GM21529 (cell line): ENCODE measurements at regions not wholly inside any gene's neighbourhood (a gene's known extent, or its start where the extent isn't known, plus 50 kb on each side); places are given as distances from the start of the nearest gene placed in this dataset.
"Not testable (repeated sequence)": the region's sequence is repeated elsewhere in the genome, so short reads cannot be mapped to it uniquely, and the experiment has no call there.

ENCODE experiments used
- ATAC-seq: cut with Tn5 transposase; IDR thresholded peaks from one replicate; pipeline ENCODE4 v1.9.1; 2021; ENCODE audit not compliant: unreplicated experiment

DNA sequence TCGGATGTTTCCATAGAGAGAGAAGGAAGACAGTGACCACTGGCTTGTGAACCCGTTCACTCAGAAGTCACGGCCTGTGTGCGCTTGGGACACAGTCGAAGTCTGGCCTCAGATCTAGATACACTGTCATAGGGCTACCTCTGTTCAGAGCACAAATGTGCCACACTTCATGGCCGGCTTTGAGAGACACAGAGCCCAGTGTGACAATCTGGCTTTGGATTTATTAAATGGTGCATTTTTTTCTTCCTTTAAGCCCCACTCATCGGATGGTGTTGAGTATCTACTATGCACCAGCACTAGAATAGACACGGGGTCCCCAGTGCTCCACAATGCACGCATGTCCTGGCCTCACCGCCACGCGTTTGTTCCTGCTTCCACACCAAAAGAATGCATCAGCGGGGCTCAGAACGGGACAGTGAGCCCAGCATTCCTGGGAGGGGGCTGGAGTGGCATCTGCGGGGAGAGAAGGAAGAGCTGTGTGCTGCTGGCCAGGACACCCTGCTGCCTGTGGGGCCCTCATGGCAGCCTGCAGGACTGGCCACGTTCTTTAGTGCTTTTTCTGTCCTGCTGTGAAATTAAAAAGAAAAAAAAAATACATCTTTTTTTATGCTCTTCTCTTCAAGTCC, 738.9 kb upstream of the SALL3 start:
- no peak for ATAC-seq

DNA sequence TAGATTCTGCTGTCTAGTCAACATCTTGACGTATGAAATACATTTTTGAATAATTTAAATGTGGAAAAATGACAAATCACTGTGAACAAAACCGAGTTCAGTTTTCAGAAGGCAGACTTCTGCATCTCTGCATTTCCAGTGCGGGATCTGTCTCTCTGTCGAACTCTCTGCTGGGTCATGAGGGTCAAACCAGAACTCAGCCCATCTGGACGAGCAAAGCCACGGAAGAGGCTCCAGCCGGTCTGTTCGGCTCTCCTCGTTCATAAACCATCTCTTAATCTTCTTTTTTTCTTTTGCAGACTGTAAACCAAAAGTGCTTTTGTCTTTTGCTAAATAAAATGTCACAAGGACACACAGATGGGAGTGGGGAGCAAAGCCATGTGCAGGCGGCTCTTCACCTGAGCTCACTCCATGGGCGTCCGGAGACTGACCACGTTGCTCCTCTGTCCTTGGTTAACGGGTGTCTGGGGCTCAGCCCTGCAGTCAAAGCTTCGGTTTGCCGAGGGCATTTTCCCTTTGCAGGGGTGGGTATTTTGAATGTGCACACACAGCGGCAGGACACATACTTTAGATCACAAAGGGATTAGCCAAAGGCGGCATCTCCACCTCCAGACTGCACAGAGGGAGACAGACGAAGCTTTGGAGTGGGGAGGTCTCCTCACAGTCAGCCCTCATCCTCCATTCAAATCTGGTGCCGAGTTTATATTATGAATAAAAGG, 737.9 kb upstream of the SALL3 start:
- ATAC-seq = no peak

DNA sequence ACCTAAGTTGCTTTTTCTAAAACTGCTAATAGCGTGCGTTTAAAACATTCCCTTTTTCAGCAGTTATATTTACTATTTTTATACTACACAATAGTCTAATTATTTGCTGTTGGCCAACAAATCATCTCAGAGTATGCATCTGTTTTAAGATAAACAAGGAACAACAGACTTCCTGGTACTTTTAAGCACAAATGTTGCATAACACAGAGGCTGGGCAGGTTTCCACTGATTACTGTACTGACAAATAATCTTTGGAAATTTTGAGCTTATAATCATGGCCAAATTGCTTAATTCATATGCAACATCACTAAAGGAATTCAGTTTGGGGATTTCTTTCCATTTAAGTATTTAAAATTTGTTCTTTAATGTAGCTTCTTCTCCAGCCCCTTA, 737.4 kb upstream of the SALL3 start:
- no peak for ATAC-seq

DNA sequence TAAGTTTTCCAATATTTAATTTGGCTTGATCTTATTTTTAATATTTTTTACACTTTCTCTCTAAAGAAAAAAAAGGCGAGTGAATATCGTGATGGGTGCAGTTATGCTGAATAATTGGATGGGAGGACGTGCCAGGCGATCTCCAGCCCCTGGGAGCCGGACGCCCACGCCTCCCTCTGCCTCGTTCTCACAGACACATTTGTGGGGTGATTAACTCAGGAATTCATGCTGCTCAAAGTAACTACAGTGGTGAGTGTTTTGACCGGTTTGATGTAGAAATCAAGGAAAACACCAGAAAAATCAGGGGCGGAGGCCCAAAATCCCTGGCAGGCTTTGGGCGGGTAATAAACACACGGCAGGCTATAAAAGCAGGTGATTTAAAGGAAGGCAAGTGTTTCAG, 736.8 kb upstream of the SALL3 start:
- no peak for ATAC-seq

DNA sequence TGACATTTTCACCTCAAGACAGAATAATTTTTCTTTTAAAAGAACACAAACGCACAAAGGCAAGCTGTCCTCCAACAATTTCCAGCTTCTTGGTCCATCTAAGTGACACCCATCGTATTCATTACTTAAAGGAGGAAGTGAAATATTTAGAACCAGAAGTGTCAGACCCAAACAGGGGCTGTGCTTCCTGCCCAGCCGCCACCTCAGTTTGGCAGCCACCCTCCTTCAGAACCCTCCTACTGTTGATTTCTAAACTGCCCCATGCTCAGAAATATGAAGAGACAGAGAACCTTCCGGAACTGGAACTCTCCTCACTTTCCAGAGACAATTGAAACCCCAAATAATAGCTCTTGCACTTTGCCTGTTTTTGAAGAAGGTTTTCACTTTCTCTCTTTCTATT, 734.8 kb upstream of the SALL3 start:
- no peak for ATAC-seq

DNA sequence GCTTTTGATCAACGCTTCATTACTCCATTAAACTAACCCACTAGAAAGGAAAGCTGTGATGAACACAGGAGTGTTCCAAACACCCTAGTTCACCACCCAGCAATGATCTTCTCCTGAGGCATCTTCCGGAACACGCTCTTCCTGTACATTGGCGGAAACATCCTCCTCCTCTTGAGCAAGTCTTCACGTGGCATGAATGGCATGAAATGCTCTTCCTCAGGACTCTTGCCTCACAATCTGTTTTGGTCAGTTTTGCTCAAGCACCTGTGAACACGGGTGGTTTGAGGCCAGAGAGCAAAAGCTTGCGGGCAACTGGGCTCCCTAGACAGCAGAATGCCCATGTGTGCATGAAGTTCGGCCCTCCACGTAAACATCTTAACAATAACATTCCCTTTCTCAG, 734.2 kb upstream of the SALL3 start:
- ATAC-seq = no peak

DNA sequence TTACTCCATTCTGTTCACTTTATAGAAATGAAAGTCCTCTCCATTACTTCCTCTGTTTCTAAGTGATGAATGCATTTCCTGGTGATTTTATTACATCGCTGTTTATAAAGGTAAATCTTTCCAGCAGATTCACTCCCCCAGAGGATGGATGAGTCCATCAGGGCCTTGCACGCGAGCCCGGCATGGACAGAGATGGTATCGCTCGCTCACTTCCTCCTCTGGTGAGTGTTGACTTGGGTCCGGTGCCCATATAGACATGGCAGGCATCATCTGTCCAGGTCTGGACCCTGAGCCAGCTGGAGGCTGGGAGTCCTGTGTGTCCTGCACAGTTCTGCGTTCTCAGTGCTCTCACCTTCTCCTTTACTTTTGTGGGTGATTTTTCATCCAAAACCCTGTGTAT, 733.6 kb upstream of the SALL3 start:
- ATAC-seq = no peak

DNA sequence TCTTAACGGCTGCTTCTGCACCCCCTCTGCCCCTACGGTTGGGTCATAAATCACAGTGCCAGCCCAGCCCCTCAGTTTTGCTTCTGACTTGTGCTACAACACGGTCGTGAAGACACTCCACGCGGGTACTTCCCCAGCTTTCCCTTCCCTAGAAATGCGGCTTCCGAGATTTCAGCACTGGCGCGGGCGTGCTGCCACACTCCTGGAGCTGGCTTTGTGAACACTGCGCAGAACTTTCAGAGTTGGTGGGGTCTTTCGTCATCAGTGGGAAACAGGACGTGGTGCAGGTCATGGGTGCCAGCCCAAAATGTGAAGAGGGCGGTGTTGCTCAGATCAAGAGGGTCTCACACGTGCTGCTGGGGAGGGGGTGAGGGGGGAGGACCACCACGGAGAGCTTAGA, 733.0 kb upstream of the SALL3 start:
- ATAC-seq = no peak

DNA sequence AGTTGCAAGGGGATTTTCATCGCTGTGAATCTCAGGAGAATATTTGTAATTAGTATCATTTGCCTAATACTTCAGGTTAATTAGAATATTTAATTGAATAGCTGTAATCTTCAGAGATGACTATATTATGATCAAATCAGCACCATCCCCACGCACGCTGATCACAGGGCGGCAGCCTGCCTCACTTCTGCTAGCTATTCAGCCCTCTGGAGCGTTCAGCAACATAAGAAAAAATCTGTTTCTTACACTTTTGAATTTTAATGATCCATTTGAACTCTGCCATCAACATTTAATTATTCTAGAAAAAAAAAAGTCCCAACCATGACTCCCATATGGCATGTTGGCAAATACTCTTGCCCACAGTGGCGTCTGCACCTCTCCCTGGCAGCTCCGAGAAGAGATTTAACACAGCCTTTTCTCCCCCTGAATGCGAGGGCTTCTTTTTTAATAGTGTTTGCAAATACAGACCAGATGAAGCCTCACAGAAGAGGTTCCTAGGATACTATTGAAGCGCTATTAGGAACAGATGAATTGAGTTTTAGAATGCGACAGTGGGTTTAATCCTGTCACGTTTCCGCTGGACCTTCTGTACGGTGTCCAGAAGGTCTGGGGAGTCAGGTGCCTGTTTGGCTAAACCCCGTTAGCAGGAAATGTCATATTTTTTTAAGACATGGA, 731.9 kb upstream of the SALL3 start:
- no peak for ATAC-seq

DNA sequence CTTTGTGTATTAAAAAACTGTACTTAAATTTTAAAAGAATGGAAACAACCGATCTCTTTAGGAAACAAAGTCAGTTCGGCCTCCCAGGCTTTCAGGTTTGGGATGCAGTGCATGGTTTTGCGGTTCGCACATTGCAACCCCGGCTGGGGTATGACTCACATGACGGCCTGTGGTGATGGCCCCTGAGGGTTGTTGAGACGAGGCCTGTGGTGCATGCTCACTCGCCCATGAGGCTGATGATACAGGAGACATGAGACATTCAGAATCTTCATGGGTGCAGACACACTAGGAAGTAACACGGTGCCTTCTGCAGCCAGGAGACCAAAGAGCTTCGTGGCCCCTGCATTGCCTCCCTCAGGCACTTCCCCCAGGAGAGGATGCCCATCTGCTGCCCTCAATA, 724.6 kb upstream of the SALL3 start:
- ATAC-seq = no peak

DNA sequence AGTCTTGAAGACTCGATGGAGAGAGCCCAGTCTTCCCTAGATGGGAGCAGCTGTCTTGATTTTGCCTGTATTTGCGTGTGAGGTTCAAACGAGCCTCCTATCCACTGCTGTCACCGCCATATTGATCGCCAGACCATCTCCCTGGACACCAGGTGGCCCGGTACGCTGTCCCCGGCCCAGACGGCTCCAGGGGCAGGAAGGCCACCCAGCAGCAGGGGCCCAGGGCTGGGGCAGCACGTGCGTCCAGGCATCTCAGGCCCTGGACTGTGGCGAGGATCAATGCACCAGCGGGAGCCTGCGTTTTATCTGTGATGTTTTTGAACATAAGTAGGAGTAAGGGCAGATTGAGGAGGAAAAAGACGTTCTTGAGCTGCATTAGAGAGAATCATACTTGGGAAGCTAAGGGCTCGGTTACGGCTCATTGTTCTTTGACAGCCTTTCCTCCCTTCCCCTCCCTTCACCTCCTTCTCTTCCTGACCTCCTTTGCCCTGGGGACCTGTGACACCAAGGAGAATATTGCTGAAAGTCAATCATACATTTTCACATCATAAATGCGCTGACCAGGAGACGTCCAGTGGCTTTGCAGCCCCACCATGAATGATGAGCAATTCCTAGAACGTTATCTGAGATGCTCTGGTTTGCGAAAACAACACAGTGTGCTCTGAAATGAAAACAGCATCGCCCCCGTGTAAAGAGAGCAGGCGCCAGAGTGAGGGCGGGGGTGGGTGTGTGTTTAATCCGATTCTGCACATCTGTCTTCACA, 711.2 kb upstream of the SALL3 start:
- ATAC-seq = no peak

DNA sequence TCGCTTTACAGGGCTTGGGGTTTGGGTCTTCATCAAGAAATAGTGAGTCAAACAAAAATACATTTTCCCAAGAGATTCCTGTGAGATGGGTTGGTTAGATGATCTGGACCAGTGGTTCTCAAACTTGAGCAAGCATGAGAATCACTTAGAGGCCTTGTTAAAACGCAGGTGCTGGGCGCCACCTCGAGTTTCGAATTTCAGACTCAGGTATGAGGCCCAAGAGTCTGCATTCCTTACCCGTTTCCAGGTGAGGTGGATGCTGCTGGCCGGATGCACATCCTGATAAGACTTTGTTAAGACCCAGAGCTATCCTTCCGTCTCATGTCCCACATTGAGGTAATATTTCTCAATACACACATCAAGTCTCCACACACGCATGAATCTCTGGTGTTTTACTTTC, 707.8 kb upstream of the SALL3 start:
- ATAC-seq = no peak

DNA sequence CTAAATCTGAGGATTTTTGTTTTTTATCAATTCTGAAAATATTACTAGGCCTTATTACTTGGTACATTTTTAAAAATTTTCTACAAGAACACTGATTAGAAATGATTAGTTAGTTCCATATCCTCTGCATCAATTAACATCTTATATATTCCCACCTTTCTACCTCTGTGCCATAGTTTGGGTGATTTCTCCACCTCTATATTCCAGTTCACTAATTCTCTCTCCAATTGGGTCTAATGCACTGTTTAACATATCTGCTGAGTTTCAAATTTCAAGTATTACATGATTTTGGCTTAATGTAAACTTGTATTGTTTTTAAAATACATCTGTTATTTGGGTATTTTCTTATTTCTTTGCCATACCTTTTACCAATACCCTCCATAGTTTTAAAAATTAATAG, 705.7 kb upstream of the SALL3 start:
- ATAC-seq = no peak

DNA sequence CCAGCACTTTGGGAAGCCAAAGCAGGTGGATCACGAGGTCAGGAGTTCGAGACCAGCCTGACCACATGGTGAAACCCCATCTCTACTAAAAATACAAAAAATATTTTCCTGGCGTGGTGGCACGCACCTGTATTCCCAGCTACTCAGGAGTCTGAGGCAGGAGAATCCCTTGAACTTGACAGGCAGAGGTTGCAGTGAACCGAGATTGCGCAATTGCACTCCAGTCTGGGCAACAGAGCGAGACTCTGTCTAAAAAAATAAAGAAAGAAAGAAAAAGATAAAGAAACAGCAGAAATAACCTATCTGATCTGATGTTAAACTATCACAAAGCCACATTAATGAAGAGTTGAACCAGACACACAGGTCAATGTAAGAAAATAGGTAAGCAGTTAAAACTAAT, 696.2 kb upstream of the SALL3 start:
- ATAC-seq = not testable (repeated sequence)

DNA sequence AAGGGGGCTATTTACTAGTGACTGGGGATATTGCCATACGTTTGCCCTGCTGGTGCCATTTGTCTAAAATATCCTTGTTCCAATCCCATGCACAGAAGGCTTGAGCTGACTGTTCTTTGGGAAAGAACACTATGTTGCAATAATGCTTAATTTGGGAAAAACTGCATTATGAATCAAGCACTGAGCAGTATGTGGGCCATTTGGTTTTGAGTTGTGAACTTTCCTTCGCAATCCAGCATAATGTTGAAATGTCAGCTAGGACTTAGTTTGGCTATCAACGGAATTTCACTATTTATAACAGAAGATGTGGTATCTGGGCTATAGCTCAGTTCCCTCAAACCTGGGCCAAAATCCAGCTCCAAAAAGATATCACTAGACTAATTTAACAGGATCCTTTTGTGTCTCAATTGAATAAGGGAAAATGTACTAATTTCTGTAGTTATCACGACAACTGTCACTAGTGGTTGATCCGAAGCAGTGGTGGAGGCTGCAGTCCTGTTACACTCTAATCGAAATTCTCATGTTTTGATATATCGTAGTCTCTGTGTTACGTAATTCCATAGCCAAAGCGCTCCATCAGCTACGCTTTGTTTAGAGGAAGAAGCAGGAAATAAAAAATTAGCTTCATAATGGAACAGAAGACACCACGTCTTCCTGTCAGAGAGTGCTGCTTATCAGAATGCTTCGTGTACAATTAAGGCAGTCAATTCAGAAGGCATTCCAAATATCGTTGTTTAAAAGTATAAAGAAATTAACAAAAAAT, 686.8 kb upstream of the SALL3 start:
- ATAC-seq = no peak

DNA sequence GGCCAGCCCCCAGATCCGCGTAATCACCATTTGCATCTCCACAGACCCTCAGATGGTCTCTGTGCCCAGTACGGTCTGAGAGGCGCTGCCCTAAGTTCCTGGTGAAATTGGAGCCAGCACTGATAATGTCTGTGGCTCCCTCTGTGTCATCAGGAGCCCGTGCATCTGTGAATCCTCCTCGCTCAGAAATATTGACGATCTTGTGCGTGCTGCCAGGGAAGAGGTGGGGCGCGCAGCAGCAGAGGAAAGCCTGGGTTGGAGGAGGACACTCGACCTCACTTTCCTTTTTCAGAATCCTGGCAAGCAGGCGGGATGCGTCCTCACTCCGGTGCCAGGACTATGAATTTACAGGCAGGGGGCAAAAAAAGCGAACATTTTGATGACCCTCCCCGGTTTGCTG, 686.1 kb upstream of the SALL3 start:
- ATAC-seq = no peak

DNA sequence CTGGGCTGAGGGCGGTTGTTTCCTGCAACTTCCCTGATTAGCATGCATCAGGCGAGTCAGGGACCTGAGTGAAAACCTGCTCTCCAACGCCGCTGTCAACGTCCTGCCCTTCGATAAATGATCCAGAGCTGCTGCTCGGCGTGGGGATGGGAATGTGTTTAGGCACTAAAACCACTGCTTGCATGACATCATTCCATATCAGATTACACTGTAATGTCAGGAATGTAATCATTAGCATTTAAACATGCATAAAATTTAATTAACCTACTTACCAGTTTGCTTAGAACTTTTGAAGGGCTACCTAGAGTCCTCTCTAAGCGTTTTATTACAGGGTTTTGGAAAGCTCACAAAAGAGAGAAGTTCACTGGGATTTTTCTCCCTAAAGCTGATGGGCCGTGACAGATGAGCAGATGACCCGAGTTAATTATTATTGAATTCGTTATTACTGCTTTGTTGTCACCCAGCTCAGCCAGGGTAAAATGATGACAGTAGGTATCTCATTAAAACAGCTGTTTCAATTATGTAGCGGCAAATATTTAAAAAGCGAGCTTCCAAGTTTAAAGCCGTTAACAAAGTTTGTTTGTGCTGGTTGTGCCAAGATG, 685.6 kb upstream of the SALL3 start:
- no peak for ATAC-seq

DNA sequence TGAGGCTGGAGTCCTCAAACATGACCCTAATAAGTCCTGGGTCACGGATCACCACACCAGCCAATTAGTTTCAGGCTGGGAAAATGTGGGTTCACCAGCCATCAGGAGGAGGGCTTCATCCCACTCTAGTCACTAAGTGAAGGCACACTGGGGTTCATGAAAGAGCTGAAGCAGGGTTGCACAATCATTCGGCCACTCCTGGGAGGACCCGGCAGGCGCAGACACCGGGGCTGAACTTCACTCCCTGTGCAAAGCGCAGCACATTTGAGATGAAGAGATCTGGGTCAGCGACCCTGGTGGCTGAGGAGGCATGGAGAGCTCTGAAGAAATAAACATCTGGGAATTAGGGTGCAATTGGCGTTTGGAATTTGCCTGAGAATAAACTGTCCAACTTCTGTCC, 684.4 kb upstream of the SALL3 start:
- no peak for ATAC-seq

DNA sequence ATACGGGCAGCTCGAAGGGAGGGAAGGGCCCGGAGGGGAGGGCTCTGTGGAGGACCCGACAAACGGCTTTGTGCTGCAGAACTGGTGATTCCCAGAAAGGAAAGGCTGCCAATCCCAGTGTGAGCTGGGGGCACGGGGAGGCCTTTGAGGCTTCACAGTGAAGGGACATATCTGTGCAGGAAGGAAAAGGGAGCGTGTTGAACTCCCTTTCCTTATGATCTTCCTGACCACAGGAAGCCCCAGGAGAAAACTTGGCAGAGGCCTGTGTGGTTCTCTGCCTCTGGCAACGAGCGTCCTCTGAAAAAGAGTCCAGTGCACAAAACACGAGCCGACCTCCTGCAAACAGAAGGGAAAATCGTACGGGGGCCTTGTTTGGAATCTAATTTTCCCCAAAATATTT, 683.5 kb upstream of the SALL3 start:
- ATAC-seq = no peak

DNA sequence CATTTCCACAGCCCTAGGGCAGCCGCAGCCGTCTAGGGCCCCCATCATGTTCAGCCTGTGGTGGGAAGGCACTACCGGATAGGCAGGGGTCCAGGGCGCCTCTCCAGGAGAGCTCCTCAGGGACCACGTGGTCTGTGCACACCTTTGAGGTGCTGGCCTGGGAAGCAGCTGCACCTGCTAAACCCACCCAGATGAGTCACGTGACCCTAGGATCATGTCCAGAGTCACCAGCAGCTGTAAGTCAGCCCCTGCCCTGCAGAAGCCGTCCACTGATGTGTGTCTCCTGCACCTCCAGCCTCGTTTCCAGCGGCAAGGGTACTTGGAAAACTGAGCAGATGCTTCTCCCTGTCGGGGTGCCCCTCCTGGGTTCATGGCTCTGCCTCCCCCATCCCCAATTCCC, 682.6 kb upstream of the SALL3 start:
- ATAC-seq = no peak
